SK-N-SH (cell line): ENCODE measurements at regions not wholly inside any gene's neighbourhood (a gene's known extent, or its start where the extent isn't known, plus 50 kb on each side); places are given as distances from the start of the nearest gene placed in this dataset.

Experiments used
- CTCF ChIA-PET: fragments of 300-600, 350-600 bp; formaldehyde crosslinking; extraction: SDS; loops from one replicate; lab custom pipeline; 2021; lab: Yijun Ruan, JAX
- POLR2A ChIA-PET: fragments of 350-600 bp; sonication (Branson Sonifier 250); formaldehyde crosslinking; extraction: SDS; loops from one replicate; lab custom pipeline; 2020; ENCODE audit warnings: antibody characterized with exemption, inconsistent platforms; lab: Yijun Ruan, JAX
- DNase-seq: peaks from one replicate; pipeline ENCODE4 v3.0.0; 2012
- H2AFZ ChIP-seq: fragments of 200-600 bp; sonication (generic); 2 replicates; pipeline ENCODE4 v1.8.1; 2016; ENCODE audit warnings: antibody characterized with exemption, mild to moderate bottlenecking, low read depth
- H3F3A ChIP-seq: fragments of 200-600 bp; sonication (generic); replicated peaks from 2 replicates; pipeline ENCODE3; 2016; ENCODE audit warnings: antibody characterized with exemption, mild to moderate bottlenecking; ENCODE audit not compliant: insufficient read depth
- H3K27ac ChIP-seq, 2 experiments: fragments of 200-500 bp in 1 of 2; fragments of 200-600 bp in 1 of 2; sonication (Bioruptor generic) in 1 of 2; sonication (generic), shearing (Covaris generic) in 1 of 2; 2 replicates each; pipeline versions ENCODE4 v1.5.1 to v1.6.1; 2014 to 2016; ENCODE audit warnings: low read depth in 2 of 2, inconsistent platforms in 1 of 2, low read length in 1 of 2, mild to moderate bottlenecking in 1 of 2, mixed read lengths in 1 of 2
- H3K27me3 ChIP-seq: fragments of 200-600 bp; sonication (generic), shearing (Covaris generic); 2 replicates; pipeline ENCODE4 v1.6.1; 2016; ENCODE audit warnings: mixed run types; ENCODE audit not compliant: insufficient read depth
- H3K36me3 ChIP-seq, 2 experiments: fragments of 200-500 bp in 1 of 2; fragments of 200-600 bp in 1 of 2; sonication (Bioruptor generic) in 1 of 2; sonication (generic) in 1 of 2; replicated peaks in 1 of 2; 2 replicates each; pipeline versions ENCODE3 to v1.5.1; 2014 to 2016; ENCODE audit warnings: low read length in 1 of 2, mild to moderate bottlenecking in 1 of 2; ENCODE audit not compliant: insufficient read depth in 2 of 2, control insufficient read depth in 1 of 2
- H3K4me1 ChIP-seq, 2 experiments: fragments of 200-500 bp in 1 of 2; fragments of 200-600 bp in 1 of 2; sonication (Bioruptor generic) in 1 of 2; sonication (generic), shearing (Covaris generic) in 1 of 2; 2 replicates each; pipeline versions ENCODE4 v1.5.1 to v1.6.1; 2014 to 2016; ENCODE audit warnings: low read depth in 1 of 2, low read length in 1 of 2, mixed run types in 1 of 2; ENCODE audit not compliant: insufficient read depth in 2 of 2, control insufficient read depth in 1 of 2
- H3K4me2 ChIP-seq: fragments of 200-600 bp; sonication (generic), shearing (Covaris generic); 2 replicates; pipeline ENCODE4 v1.6.1; 2017; ENCODE audit warnings: mixed run types
- H3K4me3 ChIP-seq, 2 experiments: fragments of 200-500 bp in 1 of 2; fragments of 200-600 bp in 1 of 2; sonication (Bioruptor generic) in 1 of 2; sonication (generic), shearing (Covaris generic) in 1 of 2; 2 replicates each; pipeline versions ENCODE4 v1.5.1 to v1.8.1; 2014 to 2016; ENCODE audit warnings: low read depth in 2 of 2, inconsistent platforms in 1 of 2, low read length in 1 of 2, mild to moderate bottlenecking in 1 of 2, mixed read lengths in 1 of 2, moderate library complexity in 1 of 2
- H3K79me2 ChIP-seq: fragments of 200-600 bp; sonication (generic); 2 replicates; pipeline ENCODE4 v1.8.1; 2017; ENCODE audit warnings: mild to moderate bottlenecking; ENCODE audit not compliant: insufficient read depth
- H3K9ac ChIP-seq: fragments of 200-600 bp; sonication (generic); 2 replicates; pipeline ENCODE4 v1.6.1; 2017; ENCODE audit warnings: mixed run types
- H3K9me2 ChIP-seq: fragments of 200-600 bp; sonication (generic); 2 replicates; pipeline ENCODE4 v1.6.1; 2017; ENCODE audit warnings: mixed run types
- H3K9me3 ChIP-seq: fragments of 200-600 bp; sonication (generic); 2 replicates; pipeline ENCODE4 v1.6.1; 2017; ENCODE audit warnings: mixed run types, mild to moderate bottlenecking, moderate library complexity
- H4K20me1 ChIP-seq: fragments of 200-600 bp; sonication (generic); 2 replicates; pipeline ENCODE4 v1.6.1; 2017; ENCODE audit warnings: mild to moderate bottlenecking, mixed run types; ENCODE audit not compliant: insufficient read depth
- CTCF ChIP-seq: fragments of 200-600 bp; sonication (generic); IDR thresholded peaks from 2 replicates; pipeline ENCODE4 v1.6.1; 2017; ENCODE audit warnings: antibody characterized with exemption, mild to moderate bottlenecking, moderate library complexity
- ELF1 ChIP-seq: IDR thresholded peaks from 2 replicates; pipeline ENCODE4 v1.4.0; 2012
- EZH2phosphoT487 ChIP-seq: fragments of 200-600 bp; sonication (generic); IDR thresholded peaks from 2 replicates; pipeline ENCODE4 v1.6.1; 2017; ENCODE audit warnings: low read depth, mixed run types, mild to moderate bottlenecking, antibody characterized with exemption, moderate library complexity, borderline replicate concordance
- FOXJ3 ChIP-seq: sonication (generic); formaldehyde crosslinking; IDR thresholded peaks from 2 replicates; pipeline ENCODE4 v1.5.1; 2020; ENCODE audit warnings: mild to moderate bottlenecking, missing genetic modification reagents
- FOXM1 ChIP-seq: IDR thresholded peaks from 2 replicates; pipeline ENCODE4 v1.4.0; 2012; ENCODE audit warnings: low read depth, mild to moderate bottlenecking
- JUND ChIP-seq: IDR thresholded peaks from 2 replicates; pipeline ENCODE4 v1.4.0; 2012
- MEF2A ChIP-seq: IDR thresholded peaks from 2 replicates; pipeline ENCODE4 v1.4.0; 2012; ENCODE audit warnings: low read depth, borderline replicate concordance
- MXI1 ChIP-seq: IDR thresholded peaks from 2 replicates; pipeline ENCODE4 v1.6.1; 2012; ENCODE audit warnings: mild to moderate bottlenecking, low read depth, low read length, improper control_type of control experiment
- NFIC ChIP-seq: IDR thresholded peaks from 2 replicates; pipeline ENCODE4 v1.4.0; 2012; ENCODE audit warnings: borderline replicate concordance
- POLR2AphosphoS5 ChIP-seq: IDR thresholded peaks from 2 replicates; pipeline ENCODE4 v1.6.1; 2012; ENCODE audit warnings: low read depth, low read length
- RXRA ChIP-seq: IDR thresholded peaks from 2 replicates; pipeline ENCODE4 v1.4.0; 2012; ENCODE audit warnings: low read depth, mild to moderate bottlenecking, borderline replicate concordance
- SMC3 ChIP-seq: IDR thresholded peaks from 2 replicates; pipeline ENCODE4 v1.6.1; 2012; ENCODE audit warnings: low read depth, low read length, improper control_type of control experiment
- TAF1 ChIP-seq: IDR thresholded peaks from 2 replicates; pipeline ENCODE4 v1.6.1; 2012; ENCODE audit warnings: low read depth, mild to moderate bottlenecking, low read length, moderate library complexity, borderline replicate concordance
- TCF12 ChIP-seq: IDR thresholded peaks from 2 replicates; pipeline ENCODE4 v1.4.0; 2012
- USF1 ChIP-seq: IDR thresholded peaks from 2 replicates; pipeline ENCODE4 v1.4.0; 2012; ENCODE audit warnings: low read depth, borderline replicate concordance
- ZBTB33 ChIP-seq: IDR thresholded peaks from 2 replicates; pipeline ENCODE4 v1.4.0; 2012; ENCODE audit warnings: low read depth, borderline replicate concordance
- TF ChIP-seq, protein P1 (sequence below): fragments of 150-350 bp; IDR thresholded peaks from 2 replicates; pipeline ENCODE4 v1.6.1; 2017; ENCODE audit warnings: antibody characterized with exemption, low read length, low read depth, borderline replicate concordance
- TF ChIP-seq, protein P2 (sequence below): IDR thresholded peaks from 2 replicates; pipeline ENCODE4 v1.6.1; 2012; ENCODE audit warnings: mild to moderate bottlenecking, low read depth, low read length, moderate library complexity
- TF ChIP-seq, protein P3 (sequence below): IDR thresholded peaks from 2 replicates; pipeline ENCODE4 v1.4.0; 2012; ENCODE audit warnings: low read depth

GRCh38 chrX:81392396-81392795 is 190.5 kb downstream of the SH3BGRL start (continued):
- no peak for TF ChIP-seq SMC3
- TF ChIP-seq, protein P1, sequence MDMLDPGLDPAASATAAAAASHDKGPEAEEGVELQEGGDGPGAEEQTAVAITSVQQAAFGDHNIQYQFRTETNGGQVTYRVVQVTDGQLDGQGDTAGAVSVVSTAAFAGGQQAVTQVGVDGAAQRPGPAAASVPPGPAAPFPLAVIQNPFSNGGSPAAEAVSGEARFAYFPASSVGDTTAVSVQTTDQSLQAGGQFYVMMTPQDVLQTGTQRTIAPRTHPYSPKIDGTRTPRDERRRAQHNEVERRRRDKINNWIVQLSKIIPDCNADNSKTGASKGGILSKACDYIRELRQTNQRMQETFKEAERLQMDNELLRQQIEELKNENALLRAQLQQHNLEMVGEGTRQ: no peak

DNA sequence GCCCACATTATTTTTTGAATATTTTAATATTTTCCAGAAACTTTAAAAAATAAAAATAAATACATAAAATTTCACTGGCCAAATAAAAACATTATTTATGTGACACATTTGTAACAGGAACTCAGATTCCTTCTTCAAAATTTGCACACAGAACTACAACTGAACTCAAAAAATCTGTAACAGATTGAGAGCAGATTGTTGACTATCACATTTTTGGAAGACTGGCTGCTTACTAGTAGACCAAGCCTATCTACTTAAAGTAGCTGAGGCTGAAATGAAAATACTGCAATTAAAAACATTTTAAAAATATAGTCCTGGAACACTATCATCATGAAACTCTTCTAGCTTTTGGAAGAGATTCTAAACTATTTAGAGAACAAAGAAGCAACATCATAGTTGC is 203.9 kb downstream of the SH3BGRL start:
- Histone ChIP-seq H3F3A (no peaks in the 10 kb centered on the region), H3K36me3 (no peaks in the 10 kb centered on the region), H3K4me1 (no peaks in the 10 kb centered on the region), H3K9me3 (no peaks in the 10 kb centered on the region), H3K79me2 (no peaks in the 10 kb centered on the region), H3K27ac (no peak overlapping the region), H3K4me2 (no peak overlapping the region), H3K27me3 (no peaks in the 10 kb centered on the region), H3K9me2 (no peaks in the 10 kb centered on the region), H4K20me1 (no peaks in the 10 kb centered on the region), H3K9ac (no peak overlapping the region), H2AFZ (no peak overlapping the region), H3K4me3 (no peak overlapping the region)
- no peak for DNase-seq
- CTCF ChIA-PET: interaction anchor here (1.2 kb wide), 1 partner anchor 29 kb away, joined by 3 read pairs; no protein-coding TSS in a partner anchor
- POLR2A ChIA-PET: no interaction called here
- no peak for TF ChIP-seq TAF1
- no peak for TF ChIP-seq EZH2phosphoT487
- no peak for TF ChIP-seq FOXJ3 (CRISPR knock-in tag)
- TF ChIP-seq NFIC: no peak
- TF ChIP-seq POLR2AphosphoS5: no peak
- TF ChIP-seq, protein P2, sequence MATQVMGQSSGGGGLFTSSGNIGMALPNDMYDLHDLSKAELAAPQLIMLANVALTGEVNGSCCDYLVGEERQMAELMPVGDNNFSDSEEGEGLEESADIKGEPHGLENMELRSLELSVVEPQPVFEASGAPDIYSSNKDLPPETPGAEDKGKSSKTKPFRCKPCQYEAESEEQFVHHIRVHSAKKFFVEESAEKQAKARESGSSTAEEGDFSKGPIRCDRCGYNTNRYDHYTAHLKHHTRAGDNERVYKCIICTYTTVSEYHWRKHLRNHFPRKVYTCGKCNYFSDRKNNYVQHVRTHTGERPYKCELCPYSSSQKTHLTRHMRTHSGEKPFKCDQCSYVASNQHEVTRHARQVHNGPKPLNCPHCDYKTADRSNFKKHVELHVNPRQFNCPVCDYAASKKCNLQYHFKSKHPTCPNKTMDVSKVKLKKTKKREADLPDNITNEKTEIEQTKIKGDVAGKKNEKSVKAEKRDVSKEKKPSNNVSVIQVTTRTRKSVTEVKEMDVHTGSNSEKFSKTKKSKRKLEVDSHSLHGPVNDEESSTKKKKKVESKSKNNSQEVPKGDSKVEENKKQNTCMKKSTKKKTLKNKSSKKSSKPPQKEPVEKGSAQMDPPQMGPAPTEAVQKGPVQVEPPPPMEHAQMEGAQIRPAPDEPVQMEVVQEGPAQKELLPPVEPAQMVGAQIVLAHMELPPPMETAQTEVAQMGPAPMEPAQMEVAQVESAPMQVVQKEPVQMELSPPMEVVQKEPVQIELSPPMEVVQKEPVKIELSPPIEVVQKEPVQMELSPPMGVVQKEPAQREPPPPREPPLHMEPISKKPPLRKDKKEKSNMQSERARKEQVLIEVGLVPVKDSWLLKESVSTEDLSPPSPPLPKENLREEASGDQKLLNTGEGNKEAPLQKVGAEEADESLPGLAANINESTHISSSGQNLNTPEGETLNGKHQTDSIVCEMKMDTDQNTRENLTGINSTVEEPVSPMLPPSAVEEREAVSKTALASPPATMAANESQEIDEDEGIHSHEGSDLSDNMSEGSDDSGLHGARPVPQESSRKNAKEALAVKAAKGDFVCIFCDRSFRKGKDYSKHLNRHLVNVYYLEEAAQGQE: no peak
- TF ChIP-seq ELF1: no peak
- TF ChIP-seq SMC3: no peak

- H3K4me1 ChIP-seq: no peaks in the 10 kb centered on the region
- no peaks in the 10 kb centered on the region for H3K79me2 ChIP-seq
- DNase-seq: no peak
- no peak overlapping the region for H3K9ac ChIP-seq
- H2AFZ ChIP-seq: no peak overlapping the region
- no peaks in the 10 kb centered on the region for H3F3A ChIP-seq
- CTCF ChIA-PET: interaction anchor here (1.0 kb wide), 1 partner anchor 28 kb away, joined by 3 read pairs; no protein-coding TSS in a partner anchor
- POLR2A ChIA-PET: no interaction called here
- no peak overlapping the region for H3K4me3 ChIP-seq
- H3K27ac ChIP-seq: no peak overlapping the region
- no peaks in the 10 kb centered on the region for H3K9me2 ChIP-seq
- no peaks in the 10 kb centered on the region for H4K20me1 ChIP-seq
- no peaks in the 10 kb centered on the region for H3K36me3 ChIP-seq
- H3K4me2 ChIP-seq: no peak overlapping the region
- no peaks in the 10 kb centered on the region for H3K27me3 ChIP-seq
- no peaks in the 10 kb centered on the region for H3K9me3 ChIP-seq
- TF ChIP-seq, protein P3, sequence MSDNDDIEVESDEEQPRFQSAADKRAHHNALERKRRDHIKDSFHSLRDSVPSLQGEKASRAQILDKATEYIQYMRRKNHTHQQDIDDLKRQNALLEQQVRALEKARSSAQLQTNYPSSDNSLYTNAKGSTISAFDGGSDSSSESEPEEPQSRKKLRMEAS: no peak
- TF ChIP-seq JUND: no peak
- TF ChIP-seq MEF2A: no peak
- no peak for TF ChIP-seq FOXM1
- no peak for TF ChIP-seq CTCF
- TF ChIP-seq USF1: no peak
- TF ChIP-seq RXRA: no peak
- TF ChIP-seq TCF12: no peak
- no peak for TF ChIP-seq ZBTB33
- TF ChIP-seq MXI1: no peak
Measured at GRCh38 chrX:81411517-81411916, 209.6 kb downstream of the SH3BGRL start.
